SU-DHL-6 (cell line): ENCODE measurements at regions not wholly inside any gene's neighbourhood (a gene's known extent, or its start where the extent isn't known, plus 50 kb on each side); places are given as distances from the start of the nearest gene placed in this dataset.

Source experiments
- H2AFZ ChIP-seq: fragments of 200-600 bp; sonication (generic); 2 replicates; pipeline ENCODE4 v1.6.1; 2014; ENCODE audit warnings: low read depth, mild to moderate bottlenecking, moderate library complexity, mixed read lengths, antibody characterized with exemption, low read length; ENCODE audit not compliant: severe bottlenecking
- H3F3A ChIP-seq: fragments of 200-600 bp; shearing (Covaris generic); 2 replicates; pipeline ENCODE4 v1.6.0; 2016; ENCODE audit warnings: antibody characterized with exemption, mild to moderate bottlenecking; ENCODE audit not compliant: insufficient read depth
- H3K27ac ChIP-seq: fragments of 200-600 bp; sonication (generic); 2 replicates; pipeline ENCODE4 v1.5.1; 2016; ENCODE audit warnings: low read depth, mild to moderate bottlenecking, low read length, moderate library complexity, mixed read lengths
- H3K27me3 ChIP-seq: fragments of 200-600 bp; sonication (generic), shearing (Covaris generic); 2 replicates; pipeline ENCODE4 v1.6.0; 2014; ENCODE audit warnings: mild to moderate bottlenecking, low read length
- H3K36me3 ChIP-seq: fragments of 200-600 bp; sonication (generic); 2 replicates; pipeline ENCODE4 v1.6.1; 2014; ENCODE audit warnings: mild to moderate bottlenecking, low read length, mixed read lengths
- H3K4me2 ChIP-seq: fragments of 300-600, 200-600 bp; shearing (Covaris generic), sonication (generic); 2 replicates; pipeline ENCODE4 v1.6.0; 2014; ENCODE audit warnings: low read length, low read depth, mild to moderate bottlenecking; ENCODE audit not compliant: poor library complexity, severe bottlenecking
- H3K4me3 ChIP-seq: fragments of 200-600 bp; sonication (generic); 2 replicates; pipeline ENCODE4 v1.5.1; 2014; ENCODE audit warnings: antibody characterized with exemption, low read length, mild to moderate bottlenecking, mixed read lengths; ENCODE audit not compliant: insufficient read depth, poor library complexity, severe bottlenecking
- H3K79me2 ChIP-seq: fragments of 200-600 bp; sonication (generic); 2 replicates; pipeline ENCODE4 v1.6.1; 2014; ENCODE audit warnings: mild to moderate bottlenecking, low read length, moderate library complexity; ENCODE audit not compliant: insufficient read depth
- H3K9ac ChIP-seq: fragments of 200-600 bp; sonication (generic); 2 replicates; pipeline ENCODE4 v1.7.0; 2014; ENCODE audit warnings: mild to moderate bottlenecking, low read length
- H3K9me2 ChIP-seq: fragments of 200-600 bp; sonication (generic); replicated peaks from 2 replicates; pipeline ENCODE4 v1.6.1; 2014; ENCODE audit warnings: low read length; ENCODE audit not compliant: insufficient read depth
- H3K9me3 ChIP-seq: fragments of 200-600 bp; sonication (generic); 2 replicates; pipeline ENCODE4 v1.6.1; 2014; ENCODE audit warnings: low read length, mixed read lengths; ENCODE audit not compliant: insufficient read depth
- H4K20me1 ChIP-seq: fragments of 200-600 bp; sonication (generic); 2 replicates; pipeline ENCODE4 v1.6.1; 2014; ENCODE audit warnings: low read depth, mild to moderate bottlenecking, antibody characterized with exemption, low read length, moderate library complexity, mixed read lengths
- CTCF ChIP-seq: fragments of 200-600 bp; sonication (generic); IDR thresholded peaks from one replicate; pipeline ENCODE4 v1.5.1; 2017; ENCODE audit warnings: antibody characterized with exemption, mild to moderate bottlenecking, low read length, moderate library complexity; ENCODE audit not compliant: insufficient read depth, poor library complexity, severe bottlenecking
- EZH2phosphoT487 ChIP-seq: fragments of 200-600 bp; sonication (generic), shearing (Covaris generic); conservative IDR thresholded peaks from 2 replicates; pipeline ENCODE4 v1.6.1; 2018; ENCODE audit warnings: mild to moderate bottlenecking, antibody characterized with exemption, low read length, moderate library complexity, mixed read lengths

- no peaks in the 10 kb centered on the region for H3F3A ChIP-seq
- no peaks in the 10 kb centered on the region for H4K20me1 ChIP-seq
- H3K9ac ChIP-seq, result no peak overlapping the region
- no peak overlapping the region for H3K4me2 ChIP-seq
- H3K4me3 ChIP-seq, result no peak overlapping the region
- H3K9me3 ChIP-seq, result no peaks in the 10 kb centered on the region
- H3K36me3 ChIP-seq, result no peaks in the 10 kb centered on the region
- H3K9me2 ChIP-seq, result no peaks in the 10 kb centered on the region
- no peak for TF ChIP-seq CTCF
- TF ChIP-seq EZH2phosphoT487, result no peak
- H3K79me2 ChIP-seq, result no peaks in the 10 kb centered on the region
- H3K27me3 ChIP-seq, result no peaks in the 10 kb centered on the region
- no peak overlapping the region for H3K27ac ChIP-seq
- no peak overlapping the region for H2AFZ ChIP-seq
These were observed 380.2 kb downstream of the LNPK start for GRCh38 chr2:175621821-175622220.

- Histone ChIP-seq H3K27me3 (no peaks in the 10 kb centered on the region), H3K36me3 (no peaks in the 10 kb centered on the region), H3K4me3 (no peak overlapping the region), H3K27ac (no peak overlapping the region), H3K9ac (no peak overlapping the region), H3F3A (no peaks in the 10 kb centered on the region), H2AFZ (no peak overlapping the region), H3K79me2 (no peaks in the 10 kb centered on the region), H3K9me3 (no peaks in the 10 kb centered on the region), H3K9me2 (no peaks in the 10 kb centered on the region), H3K4me2 (no peak overlapping the region), H4K20me1 (no peaks in the 10 kb centered on the region)
- TF ChIP-seq CTCF (no peak), EZH2phosphoT487 (no peak)
These were observed 382.0 kb downstream of the LNPK start for GRCh38 chr2:175620106-175620505.

GRCh38 chr2:175619179-175620045 is 382.7 kb downstream of the LNPK start:
- no peaks in the 10 kb centered on the region for H4K20me1 ChIP-seq
- no peak overlapping the region for H3K4me3 ChIP-seq
- H3K9ac ChIP-seq, result no peak overlapping the region
- no peak overlapping the region for H3K4me2 ChIP-seq
- no peaks in the 10 kb centered on the region for H3K9me3 ChIP-seq
- H3K9me2 ChIP-seq, result no peaks in the 10 kb centered on the region
- H3K27me3 ChIP-seq, result no peaks in the 10 kb centered on the region
- no peaks in the 10 kb centered on the region for H3F3A ChIP-seq
- no peak overlapping the region for H2AFZ ChIP-seq
- no peaks in the 10 kb centered on the region for H3K36me3 ChIP-seq
- no peak for TF ChIP-seq EZH2phosphoT487
- TF ChIP-seq CTCF, result no peak
- H3K79me2 ChIP-seq, result no peaks in the 10 kb centered on the region
- H3K27ac ChIP-seq, result no peak overlapping the region
